ENCODE measurements at regions not wholly inside any gene's neighbourhood (a gene's known extent, or its start where the extent isn't known, plus 50 kb on each side); places are given as distances from the start of the nearest gene placed in this dataset.
"Not testable (repeated sequence)": the region's sequence is repeated elsewhere in the genome, so short reads cannot be mapped to it uniquely, and the experiment has no call there.

GRCh38 chr10:38430242-38430641, 336.1 kb downstream of the ZNF37A start:
- not testable (repeated sequence) for TF ChIP-seq POLR2AphosphoS5 (IDR thresholded peaks at IDR 0.05; ENCODE audit: insufficient read depth in 1 of 2, low read depth in 1 of 2); POLR2A (IDR thresholded peaks at IDR 0.05)
